Renal cortical epithelial cell (primary cell): ENCODE measurements at regions not wholly inside any gene's neighbourhood (a gene's known extent, or its start where the extent isn't known, plus 50 kb on each side); places are given as distances from the start of the nearest gene placed in this dataset.
"Not testable (repeated sequence)": the region's sequence is repeated elsewhere in the genome, so short reads cannot be mapped to it uniquely, and the experiment has no call there.

Experiments
- DNase-seq: peaks from one replicate; pipeline ENCODE4 v3.0.0-alpha.2; 2011; ENCODE audit warnings: low read depth

DNA sequence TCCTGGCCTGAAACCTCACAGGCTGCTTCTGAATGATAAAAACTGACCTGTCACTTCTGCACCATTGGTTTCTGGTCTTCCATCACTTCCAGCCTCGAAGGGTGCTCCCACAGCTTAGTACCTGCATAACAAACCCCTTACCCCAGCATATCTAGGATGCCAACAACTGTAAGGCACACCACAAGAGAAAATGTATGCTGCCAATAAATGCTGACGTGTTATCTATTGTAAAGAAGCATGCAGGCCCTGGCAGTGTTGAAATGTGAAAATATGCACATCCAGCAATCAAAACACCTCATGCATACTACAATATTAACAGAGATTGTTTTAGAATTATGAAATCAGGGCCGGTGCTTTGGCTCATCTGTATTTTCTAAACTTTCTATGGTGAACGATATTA, 242.0 kb upstream of the NSMCE3 start:
- DNase-seq, result no peak

GRCh38 chr15:29505535-29505934, 235.9 kb upstream of the NSMCE3 start:
- not testable (repeated sequence) for DNase-seq

GRCh38 chr15:29490747-29491471, 221.3 kb upstream of the NSMCE3 start:
- DNase-seq, result no peak

- DNase-seq, result no peak
These were observed 211.3 kb upstream of the NSMCE3 start for GRCh38 chr15:29480949-29481348.

GRCh38 chr15:29480278-29480677, 210.7 kb upstream of the NSMCE3 start:
- DNase-seq, result peak; percentile 5

DNA sequence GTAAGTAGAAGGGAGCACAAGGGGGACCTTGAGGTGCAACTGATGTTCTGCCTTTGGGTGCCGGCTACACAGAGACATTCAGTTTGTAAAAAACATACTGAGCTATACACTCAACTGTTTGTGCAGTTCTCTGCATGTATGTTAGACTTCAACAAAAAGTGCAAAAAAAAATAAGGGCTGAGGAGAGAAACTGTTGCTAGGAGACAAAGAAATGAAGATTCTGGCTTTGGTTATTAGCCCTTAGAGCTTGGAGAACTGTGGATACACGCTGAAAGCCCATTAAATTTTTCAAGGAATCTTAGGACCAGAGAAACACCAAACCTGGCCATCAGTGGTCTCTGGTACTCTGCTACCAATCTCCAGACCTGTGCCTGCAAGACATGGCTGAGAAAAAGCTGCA, 207.6 kb upstream of the NSMCE3 start:
- no peak for DNase-seq

DNA sequence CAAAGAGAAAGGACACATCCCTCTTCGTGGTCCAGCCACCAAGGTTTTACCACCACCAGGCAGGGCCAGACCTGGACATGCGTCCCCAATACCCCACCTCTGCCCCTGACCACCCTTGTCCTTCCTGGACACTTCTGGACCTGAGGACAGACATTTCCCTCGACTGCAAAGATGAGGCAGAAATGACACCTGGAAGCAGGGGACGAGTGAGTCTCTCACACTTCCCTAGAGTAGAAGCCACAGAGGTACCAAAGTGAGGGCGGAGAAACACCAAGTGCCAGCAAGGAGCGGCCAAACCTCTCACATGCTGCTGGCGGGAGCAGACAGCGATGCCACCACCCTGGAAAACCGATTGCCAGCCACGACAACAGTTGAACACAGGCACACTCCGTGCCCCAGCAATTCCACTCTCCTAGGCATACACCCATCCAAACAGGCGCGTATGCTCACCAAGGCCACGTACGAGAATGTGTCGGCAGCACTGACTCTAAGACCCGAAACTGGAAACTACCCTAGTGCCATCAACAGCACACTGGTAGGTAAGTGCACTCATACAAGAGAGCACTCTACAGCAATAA, 207.0 kb upstream of the NSMCE3 start:
- no peak for DNase-seq

GRCh38 chr15:29475096-29475495, 205.5 kb upstream of the NSMCE3 start:
- DNase-seq, result no peak

GRCh38 chr15:29473621-29474105, 204.0 kb upstream of the NSMCE3 start:
- DNase-seq, result no peak

- no peak for DNase-seq
These were observed 203.4 kb upstream of the NSMCE3 start for GRCh38 chr15:29472901-29473445.

DNA sequence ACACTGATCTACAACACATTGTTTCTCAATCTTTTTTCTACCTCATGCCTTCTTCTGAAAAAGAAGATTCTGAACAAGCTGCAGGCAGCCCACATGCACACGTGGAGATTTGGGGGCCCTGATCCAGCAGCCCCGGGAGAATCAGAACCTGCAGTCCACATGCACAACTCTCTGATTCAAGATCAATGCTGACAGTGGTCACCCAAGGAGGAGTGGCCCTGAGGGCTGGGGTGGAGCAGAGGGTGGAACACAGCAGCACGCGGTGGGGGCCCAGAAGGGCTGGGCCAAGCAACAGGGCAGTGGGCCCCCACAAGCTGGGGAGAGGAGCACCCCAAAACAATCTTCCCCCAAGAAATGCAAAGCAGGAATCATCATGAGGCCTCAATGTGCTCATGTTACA, 202.1 kb upstream of the NSMCE3 start:
- DNase-seq, result no peak

- DNase-seq, result no peak
These were observed 201.7 kb upstream of the NSMCE3 start for GRCh38 chr15:29471306-29471705.

- peak; percentile 72 for DNase-seq
These were observed 201.2 kb upstream of the NSMCE3 start for GRCh38 chr15:29470794-29471193.

- DNase-seq, result no peak
These were observed 200.7 kb upstream of the NSMCE3 start for GRCh38 chr15:29470311-29470710.

GRCh38 chr15:29468899-29469298, 199.3 kb upstream of the NSMCE3 start:
- no peak for DNase-seq

GRCh38 chr15:29467091-29467490, 197.5 kb upstream of the NSMCE3 start:
- no peak for DNase-seq

DNA sequence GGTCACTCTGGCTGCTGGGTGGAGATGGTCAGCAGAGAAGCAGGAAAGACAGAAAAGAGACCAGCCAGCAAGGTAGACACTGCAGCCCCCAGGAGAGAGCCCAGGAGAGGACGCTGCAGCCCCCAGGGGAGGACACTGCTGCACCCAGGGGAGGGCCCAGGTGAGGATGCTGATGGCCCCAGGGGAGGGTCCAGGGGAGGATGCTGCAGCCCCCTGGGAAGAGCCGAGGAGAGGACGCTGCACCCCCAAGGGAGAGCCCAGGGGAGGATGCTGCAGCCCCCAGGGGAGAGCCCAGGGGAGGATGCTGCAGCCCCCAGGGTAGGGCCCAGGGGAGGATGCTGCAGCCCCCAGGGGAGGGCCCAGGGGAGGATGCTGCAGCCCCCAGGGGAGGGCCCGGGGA, 196.7 kb upstream of the NSMCE3 start:
- DNase-seq, result no peak

DNA sequence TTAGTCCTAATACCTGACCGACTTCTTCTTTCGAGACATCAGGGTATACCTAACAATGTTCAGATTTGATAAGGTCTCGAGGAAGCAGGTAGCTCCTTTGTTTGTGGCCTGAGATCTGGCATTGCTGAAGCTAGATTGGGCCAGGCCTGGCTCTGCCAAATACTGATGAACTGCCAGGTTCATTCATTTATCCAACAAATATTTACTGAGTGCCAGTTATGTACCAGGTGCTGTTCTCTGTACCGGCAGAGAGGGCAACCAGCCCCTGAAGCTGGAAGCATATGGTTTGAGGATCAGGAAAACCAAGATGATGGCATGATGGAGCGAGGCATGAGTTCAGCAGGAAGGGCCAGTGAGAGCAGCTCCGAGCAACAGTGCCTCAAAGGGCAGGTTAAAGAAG, 196.2 kb upstream of the NSMCE3 start:
- no peak for DNase-seq

DNA sequence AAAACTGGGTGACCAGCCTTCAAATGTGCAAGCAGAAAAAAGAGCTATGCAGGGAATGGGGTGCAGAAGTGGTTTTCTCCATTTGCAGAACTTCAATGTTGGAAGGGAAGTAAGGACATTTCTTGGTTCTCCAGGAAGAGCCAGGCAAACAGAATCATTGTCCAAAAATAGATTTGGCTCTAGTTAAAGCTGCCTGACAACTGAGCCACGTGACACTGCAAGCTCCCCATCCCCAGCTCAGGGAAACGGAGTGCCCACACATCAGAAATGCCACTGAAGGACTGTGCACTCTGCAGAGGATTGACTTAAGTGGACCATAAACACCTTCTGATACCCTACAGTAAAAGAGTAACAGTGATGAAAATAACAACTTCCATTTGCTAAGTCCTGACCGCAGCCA, 195.6 kb upstream of the NSMCE3 start:
- DNase-seq, result no peak

DNA sequence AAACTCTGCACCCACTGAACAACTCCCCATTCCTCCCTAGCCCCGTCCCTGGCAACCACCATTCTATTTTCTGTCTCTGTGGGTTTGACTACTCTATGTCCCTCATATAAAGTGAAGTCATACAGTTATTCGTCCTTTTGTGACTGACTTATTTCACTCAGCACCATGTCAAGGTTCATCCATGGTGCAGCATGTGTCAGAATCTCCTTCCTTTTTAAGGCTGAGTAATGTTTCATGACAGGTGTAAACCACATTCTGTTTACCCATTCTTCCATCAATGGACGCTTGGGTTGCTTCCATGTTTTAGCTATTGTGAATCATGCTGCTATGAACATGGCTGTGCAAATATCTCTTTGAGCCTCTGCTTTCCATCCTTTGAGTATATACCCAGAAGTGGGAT, 192.3 kb upstream of the NSMCE3 start:
- no peak for DNase-seq

DNA sequence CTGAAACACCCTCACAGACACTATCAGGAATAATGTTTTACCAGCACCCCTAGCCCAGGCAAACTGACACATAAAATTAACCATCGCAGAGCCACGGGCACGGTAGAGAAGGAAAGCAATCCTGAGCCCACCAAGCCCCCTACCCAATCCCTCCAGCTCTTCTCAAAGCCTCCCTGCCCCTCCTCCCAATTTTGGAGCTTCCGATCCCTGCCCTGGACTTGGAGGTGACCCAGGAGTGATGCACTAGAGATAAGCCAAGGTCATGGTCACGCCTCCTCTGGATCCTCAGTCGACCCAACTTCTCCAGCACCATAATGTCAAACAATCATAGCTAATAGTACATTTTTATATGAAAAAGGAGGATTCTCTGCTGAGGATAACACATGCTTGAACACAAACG, 188.7 kb upstream of the NSMCE3 start:
- DNase-seq, result no peak

- no peak for DNase-seq
These were observed 188.1 kb upstream of the NSMCE3 start for GRCh38 chr15:29457729-29458128.

DNA sequence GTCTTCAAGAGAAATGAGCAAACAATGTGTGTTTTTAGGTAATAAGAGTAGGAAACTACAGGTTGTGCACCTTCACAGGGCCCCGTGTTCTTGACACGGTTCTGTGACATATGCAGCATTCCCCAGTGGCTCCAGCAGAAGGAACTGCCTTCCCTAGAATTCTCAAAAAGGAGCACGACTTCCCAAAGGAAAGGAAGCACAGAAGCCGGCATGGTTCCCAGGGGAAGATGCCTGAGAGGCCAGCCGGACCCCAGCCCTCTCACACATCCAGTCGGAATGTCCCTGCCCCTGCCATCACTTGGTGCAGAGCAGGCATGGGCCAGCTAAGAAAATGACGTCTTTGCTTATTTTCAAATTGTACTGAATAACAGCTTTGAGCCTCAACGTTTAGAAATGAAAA, 187.3 kb upstream of the NSMCE3 start:
- no peak for DNase-seq

GRCh38 chr15:29456255-29456654, 186.6 kb upstream of the NSMCE3 start:
- no peak for DNase-seq
